LNCaP clone FGC (cell line): ENCODE measurements at regions not wholly inside any gene's neighbourhood (a gene's known extent, or its start where the extent isn't known, plus 50 kb on each side); places are given as distances from the start of the nearest gene placed in this dataset.

Experiments
- DNase-seq: peaks from one replicate; pipeline ENCODE4 v3.0.0-alpha.2; 2011; ENCODE audit warnings: low read depth
- H3K4me3 ChIP-seq: 2 replicates; pipeline ENCODE4 v1.5.1; 2011; ENCODE audit warnings: mild to moderate bottlenecking, low read depth, low read length, control low read depth
- TF ChIP-seq, protein P1 (sequence below): IDR thresholded peaks from 2 replicates; pipeline ENCODE4 v1.5.1; 2012; ENCODE audit warnings: mild to moderate bottlenecking; ENCODE audit not compliant: control insufficient read depth, insufficient read depth; ENCODE audit errors: extremely low read depth

DNA sequence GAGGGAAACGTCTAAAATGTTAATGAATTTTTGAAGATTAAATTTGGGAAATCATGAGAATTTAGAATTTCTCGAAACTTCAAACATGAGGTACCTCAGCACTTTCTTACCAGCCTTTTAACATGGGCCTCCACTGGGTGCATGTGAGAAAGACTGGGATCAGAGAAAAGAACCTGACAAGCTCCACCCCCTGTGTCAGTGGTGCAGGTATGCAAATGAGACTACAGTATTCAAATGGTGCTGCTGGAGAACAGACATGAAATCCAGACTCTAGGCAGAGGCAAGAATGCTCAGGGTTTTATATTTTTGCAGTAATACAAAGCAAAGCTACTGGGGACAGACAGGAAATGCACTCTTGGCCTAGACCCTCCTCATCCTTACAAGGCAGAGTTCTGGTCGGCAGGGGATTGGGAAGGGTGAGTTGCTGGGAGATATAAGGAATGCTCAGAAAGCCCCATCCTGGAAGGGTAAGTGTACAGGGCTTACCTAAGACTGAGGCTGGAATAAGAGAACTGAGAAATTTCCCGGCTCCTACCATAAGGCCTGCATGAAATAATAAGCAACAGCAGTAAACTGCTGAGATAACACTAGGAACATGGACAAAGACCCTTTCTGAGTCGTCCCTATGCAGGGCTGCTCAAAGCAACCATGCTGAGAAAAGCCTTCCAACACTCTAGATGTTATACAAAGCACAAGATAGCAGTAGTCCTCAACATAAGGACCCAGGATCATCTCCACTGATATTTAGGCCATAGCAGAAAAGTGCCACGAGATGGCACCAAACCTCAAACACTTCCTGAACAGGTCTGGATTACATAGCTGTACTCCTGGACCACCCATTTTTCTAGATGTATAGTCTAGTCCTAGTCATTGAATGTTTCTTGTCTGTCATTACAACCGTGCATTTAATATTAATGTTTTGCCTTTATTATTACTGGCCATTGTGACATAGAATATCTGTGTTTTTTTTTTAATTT lies 260.8 kb downstream of the RASSF9 start:
- TF ChIP-seq, protein P1, sequence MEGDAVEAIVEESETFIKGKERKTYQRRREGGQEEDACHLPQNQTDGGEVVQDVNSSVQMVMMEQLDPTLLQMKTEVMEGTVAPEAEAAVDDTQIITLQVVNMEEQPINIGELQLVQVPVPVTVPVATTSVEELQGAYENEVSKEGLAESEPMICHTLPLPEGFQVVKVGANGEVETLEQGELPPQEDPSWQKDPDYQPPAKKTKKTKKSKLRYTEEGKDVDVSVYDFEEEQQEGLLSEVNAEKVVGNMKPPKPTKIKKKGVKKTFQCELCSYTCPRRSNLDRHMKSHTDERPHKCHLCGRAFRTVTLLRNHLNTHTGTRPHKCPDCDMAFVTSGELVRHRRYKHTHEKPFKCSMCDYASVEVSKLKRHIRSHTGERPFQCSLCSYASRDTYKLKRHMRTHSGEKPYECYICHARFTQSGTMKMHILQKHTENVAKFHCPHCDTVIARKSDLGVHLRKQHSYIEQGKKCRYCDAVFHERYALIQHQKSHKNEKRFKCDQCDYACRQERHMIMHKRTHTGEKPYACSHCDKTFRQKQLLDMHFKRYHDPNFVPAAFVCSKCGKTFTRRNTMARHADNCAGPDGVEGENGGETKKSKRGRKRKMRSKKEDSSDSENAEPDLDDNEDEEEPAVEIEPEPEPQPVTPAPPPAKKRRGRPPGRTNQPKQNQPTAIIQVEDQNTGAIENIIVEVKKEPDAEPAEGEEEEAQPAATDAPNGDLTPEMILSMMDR: peak; percentile 73

DNA sequence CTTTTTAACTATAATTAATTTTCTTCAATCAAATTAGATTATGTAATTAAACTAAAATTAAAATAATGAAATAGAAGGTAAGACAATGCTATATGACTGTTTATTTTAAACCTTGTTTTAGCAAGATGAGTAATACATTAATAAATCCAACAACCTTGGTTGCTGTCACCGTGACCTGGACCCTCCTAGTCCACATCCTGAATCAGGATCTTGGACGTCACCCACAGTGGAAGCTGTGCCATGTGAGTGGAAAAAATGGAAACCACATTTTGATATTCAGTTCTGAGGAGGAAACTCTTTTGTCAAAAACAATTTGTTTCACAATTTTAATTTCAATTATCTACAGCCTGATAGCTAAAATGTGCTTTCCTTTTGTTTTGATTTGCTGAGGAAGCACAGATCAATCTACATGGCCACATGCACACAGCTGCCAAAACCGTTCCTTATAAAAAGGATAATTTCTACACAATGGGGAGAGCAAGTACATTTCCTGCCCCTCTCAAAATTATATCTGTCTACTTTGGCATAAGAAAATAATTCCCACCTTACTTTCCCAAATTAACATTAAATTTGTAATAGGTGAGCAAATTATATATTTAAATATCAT lies 255.5 kb downstream of the RASSF9 start:
- DNase-seq: no peak
- no peak overlapping the region for H3K4me3 ChIP-seq
- TF ChIP-seq, protein P1: no peak

More for the DNA sequence above, 260.8 kb downstream of the RASSF9 start:
- peak; percentile 19 for DNase-seq
- H3K4me3 ChIP-seq: no peak overlapping the region

GRCh38 chr12:85587158-85587557 lies 249.1 kb downstream of the RASSF9 start:
- no peak overlapping the region for H3K4me3 ChIP-seq
- DNase-seq: no peak
- TF ChIP-seq, protein P1: no peak

DNA sequence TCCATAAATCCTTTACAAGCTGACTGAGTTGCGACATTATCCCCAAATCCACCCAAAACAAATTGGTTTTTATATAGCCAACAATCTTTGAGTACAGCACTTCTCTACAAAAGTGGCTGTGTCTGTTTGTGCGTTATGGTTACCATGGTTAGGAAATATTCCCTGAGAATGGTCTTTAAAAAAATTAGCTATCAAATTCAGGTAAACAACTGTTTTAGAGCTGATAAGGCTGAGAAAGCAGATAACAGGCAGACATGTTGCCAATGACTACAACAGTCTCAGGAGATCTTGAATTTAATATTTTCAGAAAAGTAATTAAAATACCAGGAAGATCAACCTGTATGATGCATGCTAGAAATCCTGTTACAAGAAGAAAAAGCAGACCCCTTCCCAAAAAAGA lies 248.0 kb downstream of the RASSF9 start:
- no peak for DNase-seq
- H3K4me3 ChIP-seq: no peak overlapping the region
- TF ChIP-seq, protein P1: no peak

DNA sequence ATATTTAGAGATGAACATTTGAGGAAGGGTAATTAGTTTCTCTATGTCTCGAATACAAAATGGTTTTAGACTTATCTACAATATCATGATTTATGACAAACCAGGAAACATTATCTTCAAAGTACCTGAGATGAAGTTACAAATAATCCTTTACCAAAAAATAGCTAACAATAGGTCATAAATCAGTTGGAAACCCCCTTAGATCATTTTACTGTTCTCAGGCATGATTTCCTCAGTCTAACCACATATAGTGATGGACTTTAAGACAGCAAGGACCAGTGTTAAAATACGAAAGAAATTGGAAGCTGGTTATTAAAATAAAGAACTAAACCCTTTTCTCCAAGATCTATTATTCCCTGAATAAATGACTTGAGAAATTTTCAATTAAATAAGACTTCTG lies 235.4 kb downstream of the RASSF9 start:
- DNase-seq: no peak
- TF ChIP-seq, protein P1: no peak

GRCh38 chr12:85603556-85603955 lies 232.7 kb downstream of the RASSF9 start:
- H3K4me3 ChIP-seq: no peak overlapping the region
- TF ChIP-seq, protein P1: no peak
- DNase-seq: no peak

More for the DNA sequence above, 235.4 kb downstream of the RASSF9 start:
- H3K4me3 ChIP-seq: no peak overlapping the region

GRCh38 chr12:85606455-85606854 lies 229.8 kb downstream of the RASSF9 start:
- TF ChIP-seq, protein P1: no peak
- no peak overlapping the region for H3K4me3 ChIP-seq
- DNase-seq: no peak
